H1 (cell line): ENCODE measurements at regions not wholly inside any gene's neighbourhood (a gene's known extent, or its start where the extent isn't known, plus 50 kb on each side); places are given as distances from the start of the nearest gene placed in this dataset.

Experiments
- CTCF ChIA-PET: fragments of 300-600 bp; sonication (Branson Sonifier 250); formaldehyde crosslinking; loops from one replicate; lab custom pipeline; 2021; ENCODE audit not compliant: partially characterized antibody; lab: Charles Lee
- POLR2A ChIA-PET: fragments of 300-600 bp; sonication (Branson Sonifier 250); formaldehyde crosslinking; loops from one replicate; lab custom pipeline; 2021; ENCODE audit warnings: inconsistent platforms; ENCODE audit not compliant: partially characterized antibody; lab: Charles Lee
- DNase-seq, 2 experiments: peaks; one replicate each; pipeline versions ENCODE4 v3.0.0 to v3.0.0-alpha.2; 2010 to 2022; ENCODE audit warnings: low spot score in 2 of 2, low read depth in 1 of 2, mixed read lengths in 1 of 2
- FAIRE-seq: peaks from 2 replicates; lab custom pipeline; 2011; peaks lifted over from hg19 to GRCh38; lab: Jason Lieb, UNC
- H2AFZ ChIP-seq: 2 replicates; pipeline ENCODE4 v1.8.1; 2012; ENCODE audit warnings: low read length, inconsistent platforms
- H2AK5ac ChIP-seq: 2 replicates; pipeline ENCODE4 v1.6.1; 2013; ENCODE audit warnings: low read depth, low read length
- H2BK120ac ChIP-seq: replicated peaks from 2 replicates; pipeline ENCODE3; 2013; ENCODE audit warnings: low read depth, low read length, inconsistent platforms
- H2BK12ac ChIP-seq: 2 replicates; pipeline ENCODE4 v1.6.1; 2013; ENCODE audit warnings: low read depth, low read length
- H2BK15ac ChIP-seq: 2 replicates; pipeline ENCODE4 v1.6.1; 2013; ENCODE audit warnings: low read length
- H2BK20ac ChIP-seq: 2 replicates; pipeline ENCODE4 v1.6.1; 2013; ENCODE audit warnings: low read length
- H2BK5ac ChIP-seq: 2 replicates; pipeline ENCODE4 v1.6.1; 2013; ENCODE audit warnings: low read depth, low read length
- H3K14ac ChIP-seq: 2 replicates; pipeline ENCODE4 v1.6.1; 2013; ENCODE audit warnings: inconsistent platforms; ENCODE audit not compliant: insufficient read length
- H3K18ac ChIP-seq: 2 replicates; pipeline ENCODE4 v1.6.1; 2013; ENCODE audit warnings: low read length; ENCODE audit errors: extremely low read depth
- H3K23ac ChIP-seq: 2 replicates; pipeline ENCODE4 v1.6.1; 2013; ENCODE audit warnings: inconsistent platforms; ENCODE audit not compliant: insufficient read length
- H3K23me2 ChIP-seq: 2 replicates; pipeline ENCODE4 v1.6.1; 2013; ENCODE audit warnings: low read depth, low read length
- H3K27ac ChIP-seq: 2 replicates; pipeline ENCODE4 v1.6.1; 2011; ENCODE audit warnings: low read depth, low read length, inconsistent platforms
- H3K27me3 ChIP-seq, 4 experiments: replicated peaks in 1 of 4; 1 replicate in 1 of 4; 2 replicates in 3 of 4; pipeline versions ENCODE4 v1.6.1 to v1.8.1; 2011 to 2013; ENCODE audit warnings: low read length in 3 of 4, mild to moderate bottlenecking in 3 of 4, inconsistent platforms in 2 of 4, mixed read lengths in 2 of 4, moderate library complexity in 1 of 4; ENCODE audit not compliant: control insufficient read depth in 3 of 4, insufficient read depth in 3 of 4; ENCODE audit errors: extremely low read depth in 1 of 4
- H3K36me3 ChIP-seq, 4 experiments: 2 replicates each; pipeline versions ENCODE4 v1.6.1 to v1.8.1; 2011 to 2013; ENCODE audit warnings: mild to moderate bottlenecking in 4 of 4, low read length in 3 of 4, moderate library complexity in 2 of 4, control low read depth in 1 of 4, inconsistent platforms in 1 of 4; ENCODE audit not compliant: insufficient read depth in 4 of 4, control insufficient read depth in 2 of 4
- H3K4ac ChIP-seq: replicated peaks from 2 replicates; pipeline ENCODE3; 2013; ENCODE audit warnings: low read length, low read depth, mixed read lengths, inconsistent platforms; ENCODE audit not compliant: insufficient read length
- H3K4me1 ChIP-seq, 4 experiments: replicated peaks in 1 of 4; 1 replicate in 1 of 4; 2 replicates in 3 of 4; pipeline versions ENCODE4 v1.6.1 to v1.8.1; 2011 to 2013; ENCODE audit warnings: low read length in 3 of 4, inconsistent platforms in 2 of 4, mixed read lengths in 1 of 4; ENCODE audit not compliant: insufficient read depth in 4 of 4, control insufficient read depth in 3 of 4
- H3K4me2 ChIP-seq, 2 experiments: 2 replicates each; pipeline versions ENCODE4 v1.6.1 to v1.8.1; 2011 to 2013; ENCODE audit warnings: low read depth in 2 of 2, low read length in 2 of 2, control low read depth in 1 of 2, inconsistent platforms in 1 of 2, mild to moderate bottlenecking in 1 of 2; ENCODE audit not compliant: insufficient read depth in 1 of 2
- H3K4me3 ChIP-seq, 4 experiments: fragments of 200-600, 300-600 bp in 1 of 4; sonication (generic), shearing (Covaris generic), sonication (Bioruptor Twin) in 1 of 4; 2 replicates each; pipeline versions ENCODE4 v1.5.1 to v1.8.1; 2011 to 2016; ENCODE audit warnings: low read length in 4 of 4, low read depth in 3 of 4, control low read depth in 2 of 4, inconsistent platforms in 2 of 4, mild to moderate bottlenecking in 2 of 4, mixed read lengths in 1 of 4, moderate library complexity in 1 of 4; ENCODE audit not compliant: insufficient read depth in 2 of 4; ENCODE audit errors: extremely low read depth in 1 of 4
- H3K56ac ChIP-seq: replicated peaks from 2 replicates; pipeline ENCODE3; 2013; ENCODE audit warnings: low read depth, mild to moderate bottlenecking, mixed read lengths, low read length, inconsistent platforms; ENCODE audit not compliant: insufficient read length
- H3K79me1 ChIP-seq: 2 replicates; pipeline ENCODE4 v1.6.1; 2013; ENCODE audit warnings: low read depth, low read length, control low read depth
- H3K79me2 ChIP-seq, 2 experiments: 2 replicates each; pipeline versions ENCODE4 v1.6.1 to v1.8.1; 2012 to 2013; ENCODE audit warnings: low read length in 2 of 2, mild to moderate bottlenecking in 2 of 2, inconsistent platforms in 1 of 2; ENCODE audit not compliant: insufficient read depth in 2 of 2, control insufficient read depth in 1 of 2
- H3K9ac ChIP-seq, 4 experiments: replicated peaks in 1 of 4; 1 replicate in 1 of 4; 2 replicates in 3 of 4; pipeline versions ENCODE4 v1.6.1 to v1.8.1; 2011 to 2013; ENCODE audit warnings: low read depth in 3 of 4, low read length in 3 of 4, control low read depth in 2 of 4, mild to moderate bottlenecking in 2 of 4, moderate library complexity in 2 of 4, inconsistent platforms in 1 of 4; ENCODE audit errors: extremely low read depth in 1 of 4
- H3K9me3 ChIP-seq, 2 experiments: 2 replicates each; pipeline versions ENCODE4 v1.6.1 to v1.8.1; 2012 to 2013; ENCODE audit warnings: mild to moderate bottlenecking in 2 of 2, moderate library complexity in 2 of 2, control low read depth in 1 of 2, inconsistent platforms in 1 of 2, low read depth in 1 of 2, low read length in 1 of 2, mixed read lengths in 1 of 2; ENCODE audit not compliant: insufficient read depth in 2 of 2
- H4K20me1 ChIP-seq, 2 experiments: replicated peaks in 1 of 2; 2 replicates each; pipeline versions ENCODE3 to v1.8.1; 2011 to 2013; ENCODE audit warnings: inconsistent platforms in 2 of 2, low read length in 2 of 2, mild to moderate bottlenecking in 1 of 2; ENCODE audit not compliant: insufficient read depth in 2 of 2, control insufficient read depth in 1 of 2
- H4K5ac ChIP-seq: 2 replicates; pipeline ENCODE4 v1.6.1; 2013; ENCODE audit warnings: low read length, low read depth, mixed read lengths, inconsistent platforms; ENCODE audit not compliant: insufficient read length
- H4K8ac ChIP-seq: 2 replicates; pipeline ENCODE4 v1.8.0; 2013; ENCODE audit warnings: mild to moderate bottlenecking, moderate library complexity, low read length, inconsistent platforms; ENCODE audit not compliant: insufficient read depth; ENCODE audit errors: extremely low read depth
- H4K91ac ChIP-seq: replicated peaks from 2 replicates; pipeline ENCODE3; 2013; ENCODE audit warnings: low read length, mixed read lengths, inconsistent platforms; ENCODE audit not compliant: insufficient read length
- ATF3 ChIP-seq: IDR thresholded peaks from 2 replicates; pipeline ENCODE4 v1.6.1; 2011; ENCODE audit warnings: low read depth, mild to moderate bottlenecking, low read length; ENCODE audit not compliant: insufficient read depth
- BCL11A ChIP-seq, 2 experiments: IDR thresholded peaks; one replicate each; pipeline ENCODE4 v1.6.1; 2011; ENCODE audit warnings: low read depth in 2 of 2, low read length in 2 of 2, mild to moderate bottlenecking in 2 of 2
- CHD2 ChIP-seq: IDR thresholded peaks from 2 replicates; pipeline ENCODE4 v1.6.1; 2012; ENCODE audit warnings: low read length, improper control_type of control experiment
- EZH2 ChIP-seq: fragments of 200-600 bp; sonication (generic); IDR thresholded peaks from 2 replicates; pipeline ENCODE4 v1.7.1; 2012; ENCODE audit warnings: low read depth, mild to moderate bottlenecking, moderate library complexity, low read length, inconsistent platforms; ENCODE audit not compliant: severe bottlenecking
- JUN ChIP-seq: IDR thresholded peaks from 2 replicates; pipeline ENCODE4 v1.6.1; 2011; ENCODE audit warnings: low read depth, mild to moderate bottlenecking, improper control_type of control experiment, low read length
- POLR2A ChIP-seq, 2 experiments: IDR thresholded peaks; 1 replicate in 1 of 2; 2 replicates in 1 of 2; pipeline ENCODE4 v1.6.1; 2011; ENCODE audit warnings: low read depth in 2 of 2, low read length in 2 of 2, mild to moderate bottlenecking in 2 of 2; ENCODE audit errors: control extremely low read depth in 1 of 2
- RNF2 ChIP-seq: fragments of 200-900, 300-1000 bp; sonication (generic); IDR thresholded peaks from 2 replicates; pipeline ENCODE4 v1.7.1; 2016; ENCODE audit warnings: borderline replicate concordance, low read depth, mild to moderate bottlenecking, antibody characterized with exemption, low read length; ENCODE audit not compliant: poor library complexity, severe bottlenecking; ENCODE audit errors: missing control alignments
- SP1 ChIP-seq: IDR thresholded peaks from 2 replicates; pipeline ENCODE4 v1.6.1; 2011; ENCODE audit warnings: low read depth, low read length
- SP4 ChIP-seq: IDR thresholded peaks from 2 replicates; pipeline ENCODE4 v1.6.1; 2012; ENCODE audit warnings: low read length, inconsistent platforms
- SUZ12 ChIP-seq: fragments of 200-600 bp; sonication (generic); IDR thresholded peaks from 2 replicates; pipeline ENCODE4 v1.6.1; 2012; ENCODE audit warnings: mild to moderate bottlenecking, inconsistent platforms, low read length, moderate library complexity, mixed read lengths
- TEAD4 ChIP-seq: IDR thresholded peaks from 2 replicates; pipeline ENCODE4 v1.6.1; 2012; ENCODE audit warnings: low read depth, low read length, inconsistent platforms, mixed read lengths
- ZNF274 ChIP-seq: IDR thresholded peaks from 2 replicates; pipeline ENCODE4 v1.7.0; 2012; ENCODE audit warnings: low read length, borderline replicate concordance; ENCODE audit errors: extremely low read depth
- WGBS, 2 experiments: shearing (Covaris generic) in 1 of 2; methylation state at CpG; one replicate each; pipeline versions ENCODE4 v1.1.6 to v1.1.7; 2013 to 2015; ENCODE audit warnings: low lambda C conversion rate in 2 of 2, mixed read lengths in 2 of 2, inconsistent platforms in 1 of 2, low coverage in 1 of 2, missing lambda C conversion rate in 1 of 2; ENCODE audit not compliant: insufficient replicate concordance in 2 of 2, insufficient coverage in 1 of 2, insufficient read length in 1 of 2; ENCODE audit errors: extremely low coverage in 1 of 2, missing lambda C conversion rate in 1 of 2; 5-methylcytosine and 5-hydroxymethylcytosine counted together

GRCh38 chr5:39822020-39822419 is 397.2 kb upstream of the DAB2 start:
- Histone ChIP-seq H4K91ac (no peak overlapping the region), H3K56ac (no peak overlapping the region), H2AFZ (no peak overlapping the region), H2BK12ac (no peak overlapping the region), H3K27ac (no peak overlapping the region), H3K79me2 (no peaks in the 10 kb centered on the region), H3K23me2 (no peaks in the 10 kb centered on the region), H2BK15ac (no peak overlapping the region), H3K4me1 (no peaks in the 10 kb centered on the region), H3K14ac (no peak overlapping the region), H2BK5ac (no peak overlapping the region), H3K9ac (no peak overlapping the region), H2BK120ac (no peak overlapping the region), H2AK5ac (no peak overlapping the region), H3K4me2 (no peak overlapping the region), H3K27me3 (peaks cover 0 to 1% (median 0%) of the 10 kb centered on the region in 4 experiments; a peak in 1 of 7 replicates), H3K36me3 (no peaks in the 10 kb centered on the region), H3K23ac (no peak overlapping the region), H3K79me1 (no peaks in the 10 kb centered on the region), H4K20me1 (no peaks in the 10 kb centered on the region), H4K8ac (no peak overlapping the region), H3K4me3 (no peak overlapping the region), H4K5ac (no peak overlapping the region), H3K18ac (no peak overlapping the region), H3K4ac (no peak overlapping the region), H3K9me3 (no peaks in the 10 kb centered on the region), H2BK20ac (no peak overlapping the region)
- no peak for FAIRE-seq
- WGBS, 2 experiments, result 94% methylated on average over 1 of the region's 1 CpG; no CpG with 5 or more reads in 1 of the 2 experiments
- POLR2A ChIA-PET, result no interaction called here
- TF ChIP-seq POLR2A (IDR thresholded peaks at IDR 0.05; ENCODE audit: control extremely low read depth in 1 of 2, low read depth in 2 of 2, low read length in 2 of 2), result no peak
- TF ChIP-seq JUN, result no peak
- no peak for TF ChIP-seq EZH2
- no peak for TF ChIP-seq SUZ12
- TF ChIP-seq BCL11A (IDR thresholded peaks at IDR 0.05; ENCODE audit: low read depth in 2 of 2, low read length in 2 of 2), result no peak
- no peak for TF ChIP-seq ATF3
- TF ChIP-seq ZNF274, result no peak
- no peak for TF ChIP-seq SP1
- no peak for TF ChIP-seq SP4
- TF ChIP-seq TEAD4, result no peak
- TF ChIP-seq RNF2, result no peak
- TF ChIP-seq CHD2, result no peak
- DNase-seq, result no peak
- CTCF ChIA-PET, result no interaction called here
